Progenitor cell of endocrine pancreas (in vitro differentiated cells): ENCODE measurements at regions not wholly inside any gene's neighbourhood (a gene's known extent, or its start where the extent isn't known, plus 50 kb on each side); places are given as distances from the start of the nearest gene placed in this dataset.
"Not testable (repeated sequence)": the region's sequence is repeated elsewhere in the genome, so short reads cannot be mapped to it uniquely, and the experiment has no call there.

Experiments
- DNase-seq: peaks from one replicate; pipeline ENCODE4 v3.0.0; 2021; ENCODE audit warnings: low spot score; ENCODE audit not compliant: unreplicated experiment
- H3K27ac Mint-ChIP-seq: 2 replicates; pipeline ENCODE4 v1.8.0; 2021; ENCODE audit warnings: mild to moderate bottlenecking, moderate library complexity, mixed read lengths
- H3K27me3 Mint-ChIP-seq: 2 replicates; pipeline ENCODE4 v1.8.0; 2021; ENCODE audit warnings: mixed read lengths
- H3K36me3 Mint-ChIP-seq: 2 replicates; pipeline ENCODE4 v1.8.0; 2022; ENCODE audit warnings: mixed read lengths; ENCODE audit not compliant: insufficient read depth
- H3K4me1 Mint-ChIP-seq: 2 replicates; pipeline ENCODE4 v1.8.0; 2021; ENCODE audit warnings: low read depth, mixed read lengths
- H3K4me3 Mint-ChIP-seq: 2 replicates; pipeline ENCODE4 v1.8.0; 2021; ENCODE audit warnings: low read depth, mild to moderate bottlenecking, moderate library complexity, mixed read lengths
- H3K9me3 Mint-ChIP-seq: 2 replicates; pipeline ENCODE4 v1.8.0; 2021; ENCODE audit warnings: low read depth, mixed read lengths
- CTCF ChIP-seq: fragments of 200-600 bp; sonication (generic); IDR thresholded peaks from one replicate; pipeline ENCODE4 v1.5.0; 2021; ENCODE audit warnings: antibody characterized with exemption, mild to moderate bottlenecking; ENCODE audit not compliant: unreplicated experiment

GRCh38 chr1:82143108-82143833 lies 342.5 kb downstream of the ADGRL2 start:
- no peaks in the 10 kb centered on the region for H3K9me3 Mint-ChIP-seq

GRCh38 chr1:82141390-82141789 lies 340.7 kb downstream of the ADGRL2 start:
- Mint-ChIP-seq H3K27ac (no peak overlapping the region), H3K4me1 (peaks cover 9% of the 10 kb centered on the region), H3K9me3 (no peaks in the 10 kb centered on the region), H3K4me3 (no peak overlapping the region), H3K27me3 (peaks cover 12% of the 10 kb centered on the region), H3K36me3 (no peaks in the 10 kb centered on the region)
- TF ChIP-seq CTCF: no peak
- no peak for DNase-seq

More at GRCh38 chr1:82143108-82143833, 342.5 kb downstream of the ADGRL2 start:
- no peaks in the 10 kb centered on the region for H3K36me3 Mint-ChIP-seq
- H3K27ac Mint-ChIP-seq: no peak overlapping the region
- H3K4me3 Mint-ChIP-seq: no peak overlapping the region
- no peak for TF ChIP-seq CTCF
- H3K4me1 Mint-ChIP-seq: peaks cover 8% of the 10 kb centered on the region
- no peak for DNase-seq
- H3K27me3 Mint-ChIP-seq: peaks cover 12% of the 10 kb centered on the region

GRCh38 chr1:82139751-82140468 lies 339.2 kb downstream of the ADGRL2 start:
- DNase-seq: no peak
- no peak for TF ChIP-seq CTCF
- Mint-ChIP-seq H3K4me1 (peaks cover 9% of the 10 kb centered on the region), H3K36me3 (no peaks in the 10 kb centered on the region), H3K4me3 (no peak overlapping the region), H3K27ac (no peak overlapping the region), H3K9me3 (no peaks in the 10 kb centered on the region), H3K27me3 (peaks cover 12% of the 10 kb centered on the region)

- Mint-ChIP-seq H3K27me3 (peaks cover 11% of the 10 kb centered on the region), H3K4me3 (peak overlapping the region; percentile 56)
- not testable (repeated sequence) for DNase-seq, H3K9me3 Mint-ChIP-seq, H3K27ac Mint-ChIP-seq, H3K4me1 Mint-ChIP-seq, H3K36me3 Mint-ChIP-seq
Measured at GRCh38 chr1:82136351-82136750, 335.6 kb downstream of the ADGRL2 start.

- no peak overlapping the region for H3K27ac Mint-ChIP-seq
- no peaks in the 10 kb centered on the region for H3K36me3 Mint-ChIP-seq
- no peak for DNase-seq
- peaks cover 5% of the 10 kb centered on the region for H3K4me1 Mint-ChIP-seq
- no peaks in the 10 kb centered on the region for H3K27me3 Mint-ChIP-seq
- H3K4me3 Mint-ChIP-seq: no peak overlapping the region
- no peak for TF ChIP-seq CTCF
- no peaks in the 10 kb centered on the region for H3K9me3 Mint-ChIP-seq
Measured at GRCh38 chr1:82125866-82126265, 325.1 kb downstream of the ADGRL2 start.
